Neural cell (in vitro differentiated cells): ENCODE measurements at regions not wholly inside any gene's neighbourhood (a gene's known extent, or its start where the extent isn't known, plus 50 kb on each side); places are given as distances from the start of the nearest gene placed in this dataset.

Experiments
- H2AFZ ChIP-seq: fragments of 200-600, 300-800 bp; sonication (generic), shearing (Covaris generic); 2 replicates; pipeline ENCODE4 v1.6.0; 2014; ENCODE audit warnings: low read depth, mild to moderate bottlenecking, antibody characterized with exemption, low read length, moderate library complexity
- H3F3A ChIP-seq: fragments of 200-600 bp; shearing (Covaris generic); 2 replicates; pipeline ENCODE4 v1.6.1; 2016; ENCODE audit warnings: mild to moderate bottlenecking, moderate library complexity, mixed read lengths, antibody characterized with exemption, low read length; ENCODE audit not compliant: insufficient read depth, poor library complexity, severe bottlenecking
- H3K27ac ChIP-seq: fragments of 200-600, 300-800 bp; sonication (generic), shearing (Covaris generic); 2 replicates; pipeline ENCODE4 v1.5.1; 2014; ENCODE audit warnings: mild to moderate bottlenecking, low read length, moderate library complexity
- H3K27me3 ChIP-seq: fragments of 300-800, 200-600 bp; sonication (generic), shearing (Covaris generic); 2 replicates; pipeline ENCODE4 v1.6.0; 2014; ENCODE audit warnings: mild to moderate bottlenecking, low read depth, low read length, moderate library complexity; ENCODE audit not compliant: insufficient read depth
- H3K36me3 ChIP-seq: fragments of 300-800, 200-600 bp; sonication (generic), shearing (Covaris generic); 2 replicates; pipeline ENCODE4 v1.5.1; 2014; ENCODE audit warnings: mild to moderate bottlenecking, antibody characterized with exemption, low read length, moderate library complexity; ENCODE audit not compliant: insufficient read depth
- H3K4me2 ChIP-seq: fragments of 300-800, 200-600 bp; sonication (generic), shearing (Covaris generic); 2 replicates; pipeline ENCODE4 v1.6.0; 2014; ENCODE audit warnings: mild to moderate bottlenecking, low read length
- H3K4me3 ChIP-seq: fragments of 300-800, 200-600 bp; sonication (generic), shearing (Covaris generic); 2 replicates; pipeline ENCODE4 v1.5.1; 2014; ENCODE audit warnings: mild to moderate bottlenecking, low read length, moderate library complexity
- H3K79me2 ChIP-seq: fragments of 200-600 bp; shearing (Covaris generic); replicated peaks from 2 replicates; pipeline ENCODE4 v1.6.0; 2014; ENCODE audit warnings: mild to moderate bottlenecking, low read length, moderate library complexity; ENCODE audit not compliant: insufficient read depth
- H3K9ac ChIP-seq: fragments of 300-800, 200-600 bp; sonication (generic), shearing (Covaris generic); 2 replicates; pipeline ENCODE4 v1.6.1; 2016; ENCODE audit warnings: mild to moderate bottlenecking, low read length, mixed read lengths
- H3K9me2 ChIP-seq: fragments of 200-600 bp; shearing (Covaris generic); 2 replicates; pipeline ENCODE4 v1.6.1; 2016; ENCODE audit warnings: mild to moderate bottlenecking, low read length, mixed read lengths; ENCODE audit not compliant: insufficient read depth
- H3K9me3 ChIP-seq: fragments of 200-600, 300-800 bp; sonication (generic), shearing (Covaris generic); 2 replicates; pipeline ENCODE4 v1.6.1; 2016; ENCODE audit warnings: mild to moderate bottlenecking, mixed run types, low read length, moderate library complexity, mixed read lengths
- H4K20me1 ChIP-seq: fragments of 200-600 bp; shearing (Covaris generic); 2 replicates; pipeline ENCODE4 v1.6.1; 2016; ENCODE audit warnings: mild to moderate bottlenecking, mixed run types; ENCODE audit not compliant: insufficient read depth
- EP300 ChIP-seq: fragments of 450-650 bp; conservative IDR thresholded peaks from 2 replicates; pipeline ENCODE4 v1.6.1; 2014; ENCODE audit warnings: antibody characterized with exemption, mild to moderate bottlenecking, moderate library complexity; ENCODE audit not compliant: poor library complexity, severe bottlenecking
- MXI1 ChIP-seq: fragments of 450-650 bp; conservative IDR thresholded peaks from 2 replicates; pipeline ENCODE4 v1.6.1; 2014; ENCODE audit warnings: antibody characterized with exemption, mild to moderate bottlenecking; ENCODE audit not compliant: poor library complexity, severe bottlenecking
- POLR2AphosphoS5 ChIP-seq: IDR thresholded peaks from 2 replicates; pipeline ENCODE4 v1.6.1; 2012
- REST ChIP-seq: IDR thresholded peaks from 2 replicates; pipeline ENCODE4 v1.6.1; 2012; ENCODE audit warnings: borderline replicate concordance
- SMC3 ChIP-seq: fragments of 450-650 bp; conservative IDR thresholded peaks from 2 replicates; pipeline ENCODE4 v1.6.1; 2014; ENCODE audit warnings: antibody characterized with exemption, mild to moderate bottlenecking, moderate library complexity; ENCODE audit not compliant: poor library complexity
- TAF1 ChIP-seq: IDR thresholded peaks from 2 replicates; pipeline ENCODE4 v1.6.1; 2012; ENCODE audit warnings: low read depth
- TF ChIP-seq, protein P1 (sequence below): fragments of 450-650 bp; IDR thresholded peaks from 2 replicates; pipeline ENCODE4 v1.5.1; 2014; ENCODE audit warnings: antibody characterized with exemption, mild to moderate bottlenecking, moderate library complexity; ENCODE audit not compliant: poor library complexity, severe bottlenecking

DNA sequence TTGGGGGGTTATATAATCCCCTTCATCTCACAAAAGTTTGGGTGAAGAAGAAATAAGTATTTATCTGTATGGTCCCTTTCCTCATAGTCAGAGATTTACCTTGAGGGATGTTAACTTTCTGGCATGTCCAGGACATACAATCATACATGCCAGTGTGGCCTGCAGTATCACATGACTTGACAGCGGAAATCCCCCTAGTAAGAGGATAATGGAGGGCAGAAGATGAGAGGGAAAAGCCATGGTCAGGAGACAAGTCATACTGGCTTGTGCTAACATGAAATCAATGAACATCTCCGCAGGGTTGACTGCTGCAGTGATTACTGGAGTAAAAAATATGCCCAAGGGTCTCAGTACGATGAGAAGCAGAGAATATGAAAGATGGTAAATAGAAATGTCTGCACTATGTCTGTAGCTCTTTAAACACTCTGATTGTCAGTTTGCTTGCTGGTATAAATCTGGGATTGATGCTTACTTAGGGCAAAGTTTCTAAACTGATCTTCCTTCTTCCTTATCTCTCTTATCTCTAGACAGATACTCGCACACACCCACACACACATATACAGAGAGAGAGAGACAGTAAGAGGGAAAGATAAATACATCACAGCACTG, 1385.6 kb upstream of the ADGRL3 start:
- Histone ChIP-seq H3K27ac (no peak overlapping the region), H3K9me2 (no peaks in the 10 kb centered on the region)

DNA sequence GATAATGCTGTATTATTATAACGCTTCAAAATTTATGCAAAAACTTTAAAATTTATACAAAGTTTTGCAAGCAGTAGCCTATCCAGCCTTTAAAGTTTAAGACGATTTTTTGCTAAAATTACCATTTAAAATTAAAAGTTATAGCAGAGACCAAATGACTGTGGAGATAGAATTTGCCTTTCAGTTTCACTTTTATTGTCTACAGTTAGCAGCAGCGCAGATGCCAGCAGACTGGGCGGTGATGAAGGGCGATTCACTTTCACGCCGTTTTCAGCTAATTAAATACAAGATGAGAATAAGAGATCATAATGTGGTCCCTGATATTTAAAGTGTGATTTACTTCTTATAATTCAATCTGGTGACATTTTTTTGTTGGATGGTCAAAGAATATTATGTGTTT, 1381.5 kb upstream of the ADGRL3 start:
- no peak overlapping the region for H2AFZ ChIP-seq
- H3F3A ChIP-seq: no peaks in the 10 kb centered on the region
- no peaks in the 10 kb centered on the region for H3K27me3 ChIP-seq
- H4K20me1 ChIP-seq: no peaks in the 10 kb centered on the region
- no peak overlapping the region for H3K27ac ChIP-seq
- H3K9me2 ChIP-seq: no peaks in the 10 kb centered on the region
- H3K36me3 ChIP-seq: no peaks in the 10 kb centered on the region
- no peak overlapping the region for H3K9ac ChIP-seq
- no peak overlapping the region for H3K4me3 ChIP-seq
- H3K4me2 ChIP-seq: no peak overlapping the region
- no peak for TF ChIP-seq MXI1
- no peak for TF ChIP-seq SMC3
- TF ChIP-seq TAF1: no peak
- no peak for TF ChIP-seq EP300
- TF ChIP-seq, protein P1, sequence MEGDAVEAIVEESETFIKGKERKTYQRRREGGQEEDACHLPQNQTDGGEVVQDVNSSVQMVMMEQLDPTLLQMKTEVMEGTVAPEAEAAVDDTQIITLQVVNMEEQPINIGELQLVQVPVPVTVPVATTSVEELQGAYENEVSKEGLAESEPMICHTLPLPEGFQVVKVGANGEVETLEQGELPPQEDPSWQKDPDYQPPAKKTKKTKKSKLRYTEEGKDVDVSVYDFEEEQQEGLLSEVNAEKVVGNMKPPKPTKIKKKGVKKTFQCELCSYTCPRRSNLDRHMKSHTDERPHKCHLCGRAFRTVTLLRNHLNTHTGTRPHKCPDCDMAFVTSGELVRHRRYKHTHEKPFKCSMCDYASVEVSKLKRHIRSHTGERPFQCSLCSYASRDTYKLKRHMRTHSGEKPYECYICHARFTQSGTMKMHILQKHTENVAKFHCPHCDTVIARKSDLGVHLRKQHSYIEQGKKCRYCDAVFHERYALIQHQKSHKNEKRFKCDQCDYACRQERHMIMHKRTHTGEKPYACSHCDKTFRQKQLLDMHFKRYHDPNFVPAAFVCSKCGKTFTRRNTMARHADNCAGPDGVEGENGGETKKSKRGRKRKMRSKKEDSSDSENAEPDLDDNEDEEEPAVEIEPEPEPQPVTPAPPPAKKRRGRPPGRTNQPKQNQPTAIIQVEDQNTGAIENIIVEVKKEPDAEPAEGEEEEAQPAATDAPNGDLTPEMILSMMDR: no peak
- no peak for TF ChIP-seq REST
- TF ChIP-seq POLR2AphosphoS5: no peak
- H3K9me3 ChIP-seq: no peaks in the 10 kb centered on the region
- no peaks in the 10 kb centered on the region for H3K79me2 ChIP-seq

More for the DNA sequence above, 1385.6 kb upstream of the ADGRL3 start:
- H3K36me3 ChIP-seq: no peaks in the 10 kb centered on the region
- H3F3A ChIP-seq: no peaks in the 10 kb centered on the region
- no peaks in the 10 kb centered on the region for H4K20me1 ChIP-seq
- no peak overlapping the region for H2AFZ ChIP-seq
- no peak overlapping the region for H3K9ac ChIP-seq
- H3K9me3 ChIP-seq: no peaks in the 10 kb centered on the region
- no peaks in the 10 kb centered on the region for H3K27me3 ChIP-seq
- no peak overlapping the region for H3K4me2 ChIP-seq
- no peaks in the 10 kb centered on the region for H3K79me2 ChIP-seq
- TF ChIP-seq EP300: no peak
- TF ChIP-seq POLR2AphosphoS5: no peak
- TF ChIP-seq SMC3: no peak
- H3K4me3 ChIP-seq: no peak overlapping the region

DNA sequence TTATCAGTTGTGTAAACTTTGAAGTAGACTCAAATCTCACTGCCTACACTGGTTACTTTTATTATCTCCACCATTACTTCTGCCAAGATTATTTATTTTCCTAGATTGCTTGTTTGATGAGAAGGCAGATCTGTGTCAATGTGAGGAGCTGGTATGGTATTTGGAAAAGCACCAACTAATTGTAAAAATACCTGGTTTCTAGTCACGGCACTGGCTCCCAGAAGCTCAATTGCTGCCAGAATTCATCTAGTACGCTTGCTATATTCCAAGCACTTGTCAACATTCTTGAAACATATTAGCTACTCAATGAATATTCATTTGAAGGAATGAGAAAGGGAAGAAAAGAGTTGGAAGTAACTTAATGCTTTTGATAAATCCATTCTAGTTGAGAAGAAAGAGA, 1376.8 kb upstream of the ADGRL3 start:
- no peaks in the 10 kb centered on the region for H3K9me2 ChIP-seq
- H3K27me3 ChIP-seq: no peaks in the 10 kb centered on the region
- no peak for TF ChIP-seq POLR2AphosphoS5
- TF ChIP-seq REST: no peak
- no peaks in the 10 kb centered on the region for H3K9me3 ChIP-seq
- no peak overlapping the region for H2AFZ ChIP-seq
- H3K9ac ChIP-seq: no peak overlapping the region
- no peaks in the 10 kb centered on the region for H4K20me1 ChIP-seq
- no peak overlapping the region for H3K27ac ChIP-seq
- no peaks in the 10 kb centered on the region for H3F3A ChIP-seq
- H3K4me3 ChIP-seq: no peak overlapping the region
- no peaks in the 10 kb centered on the region for H3K36me3 ChIP-seq
- no peak overlapping the region for H3K4me2 ChIP-seq
- no peaks in the 10 kb centered on the region for H3K79me2 ChIP-seq
